GM12891 (cell line): ENCODE measurements at regions not wholly inside any gene's neighbourhood (a gene's known extent, or its start where the extent isn't known, plus 50 kb on each side); places are given as distances from the start of the nearest gene placed in this dataset.

Experiments
- DNase-seq: peaks from one replicate; pipeline ENCODE4 v3.0.0; 2011; ENCODE audit warnings: low spot score; ENCODE audit not compliant: insufficient read length
- FAIRE-seq: peaks from 2 replicates; lab custom pipeline; 2011; peaks lifted over from hg19 to GRCh38; lab: Jason Lieb, UNC
- PAX5 ChIP-seq: IDR thresholded peaks from 2 replicates; pipeline ENCODE4 v1.6.1; 2011; ENCODE audit warnings: low read length, moderate library complexity, mild to moderate bottlenecking; ENCODE audit not compliant: insufficient read depth, severe bottlenecking
- POLR2A ChIP-seq: IDR thresholded peaks from 2 replicates; pipeline ENCODE4 v1.6.1; 2011; ENCODE audit warnings: low read depth, low read length, control low read depth
- POLR2AphosphoS5 ChIP-seq: IDR thresholded peaks from 2 replicates; pipeline ENCODE4 v1.6.1; 2011; ENCODE audit warnings: low read depth, low read length, control low read depth
- POU2F2 ChIP-seq: IDR thresholded peaks from 2 replicates; pipeline ENCODE4 v1.6.1; 2011; ENCODE audit warnings: low read depth, mild to moderate bottlenecking, control low read depth, low read length, moderate library complexity
- SPI1 ChIP-seq: IDR thresholded peaks from 2 replicates; pipeline ENCODE4 v1.6.1; 2011; ENCODE audit warnings: low read depth, low read length, control low read depth
- TAF1 ChIP-seq: IDR thresholded peaks from 2 replicates; pipeline ENCODE4 v1.6.1; 2011; ENCODE audit warnings: low read depth, low read length, control low read depth

DNA sequence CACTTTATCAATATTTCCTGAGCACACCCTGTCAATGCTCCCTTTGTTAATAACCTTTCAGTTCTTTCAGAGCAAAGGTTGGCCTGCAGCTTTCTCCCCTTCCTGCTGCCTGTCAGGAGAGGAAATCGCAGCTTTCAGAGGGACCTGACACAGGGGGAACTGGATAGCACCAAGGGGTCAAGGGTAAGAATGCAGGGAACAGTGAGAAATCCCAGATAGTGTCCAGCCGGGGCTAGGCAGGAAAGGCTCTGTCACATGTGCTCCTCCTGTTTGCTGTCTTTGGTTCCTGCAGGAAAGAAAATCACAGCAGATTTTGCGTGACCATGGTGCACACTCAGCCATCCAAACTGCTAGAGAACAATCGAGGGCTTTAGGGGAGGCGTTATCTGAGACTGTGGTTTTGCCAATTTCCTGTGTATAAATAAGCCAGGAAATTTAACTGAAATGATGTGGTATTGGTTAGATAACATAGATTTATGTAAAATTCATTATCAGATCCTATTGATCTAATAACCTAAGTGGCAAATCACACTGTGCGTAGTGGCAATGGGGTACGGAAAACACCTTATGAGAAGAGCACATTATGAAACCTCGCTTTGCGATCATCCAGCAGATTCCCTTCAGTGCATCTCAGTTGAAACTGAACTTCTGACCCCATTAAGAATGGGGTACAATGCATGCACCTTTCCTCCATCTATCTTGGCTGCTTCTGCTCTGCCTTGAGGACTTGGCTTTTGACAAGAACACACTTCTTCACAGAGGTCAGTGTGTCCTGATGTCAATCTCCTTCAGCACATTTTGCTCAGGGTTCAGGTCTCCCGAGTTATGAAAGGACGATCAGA lies 178.0 kb downstream of the ICOS start:
- no peak for FAIRE-seq
- no peak for DNase-seq
- TF ChIP-seq TAF1 (no peak), POLR2AphosphoS5 (no peak), PAX5 (no peak), POLR2A (no peak), SPI1 (no peak)

GRCh38 chr2:204115137-204116056 lies 178.8 kb downstream of the ICOS start:
- no peak for TF ChIP-seq POLR2A
- no peak for TF ChIP-seq PAX5
- TF ChIP-seq SPI1, result no peak
- no peak for TF ChIP-seq TAF1
- no peak for TF ChIP-seq POU2F2
- TF ChIP-seq POLR2AphosphoS5, result no peak
- FAIRE-seq, result no peak

GRCh38 chr2:204116159-204116792 lies 179.7 kb downstream of the ICOS start:
- no peak for TF ChIP-seq POU2F2
- TF ChIP-seq TAF1, result no peak
- no peak for TF ChIP-seq POLR2A
- TF ChIP-seq SPI1, result no peak
- TF ChIP-seq PAX5, result no peak
- TF ChIP-seq POLR2AphosphoS5, result no peak
- DNase-seq (no peak), FAIRE-seq (no peak)

More at GRCh38 chr2:204115137-204116056, 178.8 kb downstream of the ICOS start:
- no peak for DNase-seq

GRCh38 chr2:204122425-204122824 lies 185.9 kb downstream of the ICOS start:
- DNase-seq, result no peak
- FAIRE-seq, result no peak
- TF ChIP-seq POLR2A (no peak), POLR2AphosphoS5 (no peak), POU2F2 (no peak), SPI1 (no peak), TAF1 (no peak), PAX5 (no peak)

GRCh38 chr2:204124140-204124750 lies 187.7 kb downstream of the ICOS start:
- FAIRE-seq (no peak), DNase-seq (no peak)
- TF ChIP-seq TAF1, result no peak
- no peak for TF ChIP-seq POLR2AphosphoS5
- TF ChIP-seq POU2F2, result no peak
- TF ChIP-seq POLR2A, result no peak
- TF ChIP-seq SPI1, result no peak
- TF ChIP-seq PAX5, result no peak

DNA sequence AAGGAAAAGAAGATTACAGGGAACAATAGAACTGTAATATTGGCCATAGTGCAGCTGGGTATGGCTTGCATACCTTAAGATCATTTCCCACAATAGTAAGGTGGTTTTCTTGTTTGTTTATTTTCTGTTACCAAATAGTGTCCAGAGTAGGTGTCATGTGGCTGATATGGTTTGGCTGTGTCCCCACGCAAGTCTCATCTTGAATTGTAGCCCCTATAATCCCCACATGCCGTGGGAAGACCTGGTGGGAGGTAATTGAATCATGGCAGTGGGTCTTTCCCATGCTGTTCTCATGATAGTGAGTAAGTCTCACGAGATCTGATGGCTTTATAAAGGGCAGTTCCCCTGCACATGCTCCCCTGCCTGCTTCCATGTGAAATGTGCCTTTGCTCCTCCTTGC lies 190.1 kb downstream of the ICOS start:
- DNase-seq, result no peak
- no peak for FAIRE-seq
- TF ChIP-seq PAX5 (no peak), SPI1 (no peak), POLR2A (no peak), POLR2AphosphoS5 (no peak), TAF1 (no peak)

DNA sequence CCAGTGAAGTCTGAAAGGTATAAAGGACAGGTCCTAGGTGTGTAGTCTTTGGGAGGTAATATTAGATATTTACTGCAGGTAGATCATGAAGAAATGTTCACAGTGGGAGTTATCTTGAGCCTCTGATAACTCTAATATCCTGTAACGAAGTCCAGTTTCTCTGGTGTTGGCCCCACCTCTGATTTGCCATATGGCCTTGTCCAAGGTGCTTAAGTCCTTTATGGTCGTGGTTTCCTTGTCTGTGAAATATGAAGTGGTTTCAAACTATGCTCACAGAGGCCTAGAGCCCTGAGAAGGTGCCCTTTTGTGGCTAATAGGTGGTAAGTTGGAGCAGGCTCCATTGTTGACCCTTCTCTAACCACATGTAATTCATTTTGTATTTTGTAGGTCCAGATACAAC lies 190.7 kb downstream of the ICOS start:
- DNase-seq (no peak), FAIRE-seq (no peak)
- TF ChIP-seq SPI1 (no peak), POU2F2 (no peak), POLR2A (no peak), PAX5 (no peak)

DNA sequence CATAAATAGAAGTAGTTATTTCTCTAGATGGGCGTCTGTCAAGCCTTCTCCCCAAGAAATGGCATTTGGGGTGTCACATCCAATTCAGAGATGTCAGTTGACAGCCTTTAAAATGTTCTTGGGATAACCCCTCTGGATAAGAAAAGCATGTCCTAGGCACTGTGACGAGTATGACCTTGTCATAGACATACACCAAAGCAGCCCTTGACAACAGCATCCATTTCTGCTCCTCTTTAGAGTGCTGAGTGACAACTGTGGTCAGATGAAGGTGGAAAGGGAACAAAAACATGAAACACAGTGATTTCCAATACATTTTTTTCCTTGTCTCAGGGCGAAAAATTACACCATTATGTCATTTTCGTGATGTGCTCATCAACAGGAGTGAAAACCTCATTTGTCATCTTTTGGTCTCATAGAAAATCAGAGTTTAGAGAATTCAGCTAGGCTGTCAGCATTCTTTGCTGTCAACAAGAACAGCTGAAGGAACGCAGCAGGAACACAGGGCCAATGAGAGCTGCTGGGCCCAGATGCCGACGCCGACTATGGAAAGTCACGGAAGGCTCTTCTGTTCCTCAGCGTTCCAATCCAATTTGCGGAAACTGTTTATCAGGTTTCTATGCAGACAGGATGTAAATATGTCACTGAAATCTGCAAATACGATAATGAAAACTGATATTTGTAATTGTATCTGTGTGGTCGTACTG lies 193.2 kb downstream of the ICOS start:
- DNase-seq, result no peak
- no peak for FAIRE-seq
- no peak for TF ChIP-seq POU2F2
- TF ChIP-seq PAX5, result no peak
- no peak for TF ChIP-seq POLR2AphosphoS5
- no peak for TF ChIP-seq POLR2A
- TF ChIP-seq SPI1, result no peak
- TF ChIP-seq TAF1, result no peak
